Panc1 (cell line): ENCODE measurements at regions not wholly inside any gene's neighbourhood (a gene's known extent, or its start where the extent isn't known, plus 50 kb on each side); places are given as distances from the start of the nearest gene placed in this dataset.

Experiments used
- ATAC-seq: fragments of 200-7000 bp; cut with Tn5 transposase; 2 replicates; pipeline ENCODE4 v1.9.1; 2020; ENCODE audit warnings: mild to moderate bottlenecking, moderate library complexity
- BruUV-seq: library from RNA; stranded (reverse); fragments of 400-500 nt; replicated peaks from 2 replicates; lab custom pipeline; 2021; lab: Mats Ljungman, UMichigan
- CTCF ChIA-PET: fragments of 300-600 bp; sonication (Branson Sonifier 250); formaldehyde crosslinking; loops from one replicate; lab custom pipeline; 2022; ENCODE audit warnings: antibody characterized with exemption; lab: Charles Lee
- POLR2A ChIA-PET: fragments of 300-600 bp; sonication (Branson Sonifier 250); formaldehyde crosslinking; loops from one replicate; lab custom pipeline; 2022; ENCODE audit warnings: antibody characterized with exemption; lab: Charles Lee
- DNase-seq: peaks from one replicate; pipeline ENCODE4 v3.0.0-alpha.2; 2010; ENCODE audit warnings: low read depth, low spot score
- H3K27ac ChIP-seq: 2 replicates; pipeline ENCODE4 v1.5.1; 2011; ENCODE audit warnings: mild to moderate bottlenecking, low read length, inconsistent platforms
- H3K27me3 ChIP-seq: fragments of 200-500 bp; sonication (Bioruptor generic); 2 replicates; pipeline ENCODE4 v1.6.0; 2014; ENCODE audit warnings: low read length, inconsistent platforms; ENCODE audit not compliant: control insufficient read depth, insufficient read depth
- H3K36me3 ChIP-seq: fragments of 200-500 bp; sonication (Bioruptor generic); 2 replicates; pipeline ENCODE4 v1.5.1; 2014; ENCODE audit warnings: inconsistent platforms, mild to moderate bottlenecking, low read length, moderate library complexity; ENCODE audit not compliant: control insufficient read depth, insufficient read depth
- H3K4me1 ChIP-seq: 2 replicates; pipeline ENCODE4 v1.5.1; 2011; ENCODE audit warnings: inconsistent platforms, mild to moderate bottlenecking, low read length, moderate library complexity; ENCODE audit not compliant: control insufficient read depth, insufficient read depth
- H3K4me3 ChIP-seq, 2 experiments: 2 replicates each; pipeline ENCODE4 v1.5.1; 2011 to 2012; ENCODE audit warnings: low read depth in 2 of 2, low read length in 2 of 2, mild to moderate bottlenecking in 2 of 2, inconsistent platforms in 1 of 2, moderate library complexity in 1 of 2
- H3K9me3 ChIP-seq: fragments of 200-500 bp; sonication (Bioruptor generic); 2 replicates; pipeline ENCODE4 v1.5.1; 2014; ENCODE audit warnings: low read depth, mild to moderate bottlenecking, inconsistent platforms, low read length, moderate library complexity; ENCODE audit not compliant: control insufficient read depth, insufficient read depth
- POLR2AphosphoS5 ChIP-seq: IDR thresholded peaks from 2 replicates; pipeline ENCODE4 v1.6.1; 2012; ENCODE audit warnings: mild to moderate bottlenecking, low read depth, low read length, moderate library complexity
- REST ChIP-seq, 2 experiments: IDR thresholded peaks; 2 replicates each; pipeline ENCODE4 v1.6.1; 2011 to 2012; ENCODE audit warnings: low read depth in 2 of 2, control low read depth in 1 of 2, low read length in 1 of 2, mild to moderate bottlenecking in 1 of 2, moderate library complexity in 1 of 2; ENCODE audit not compliant: insufficient read depth in 1 of 2
- SIN3A ChIP-seq: IDR thresholded peaks from 2 replicates; pipeline ENCODE4 v1.6.1; 2012; ENCODE audit warnings: low read depth, mild to moderate bottlenecking, low read length, moderate library complexity, borderline replicate concordance; ENCODE audit not compliant: insufficient read depth
- TCF7L2 ChIP-seq: IDR thresholded peaks from 2 replicates; pipeline ENCODE4 v1.6.1; 2011; ENCODE audit warnings: mild to moderate bottlenecking, low read depth, low read length, inconsistent platforms
- in situ Hi-C: cut with HindIII; loops from 2 replicates; pipeline ENCODE4 v1.10.0; 2016; ENCODE audit warnings: low sequenced_read_pairs, low pct_unique_long_range_greater_than_20kb
- intact Hi-C: fragments of 100-400 bp; cut with micrococcal nuclease; formaldehyde crosslinking; loops from one replicate; pipeline ENCODE4 v1.10.0; 2022; ENCODE audit not compliant: unreplicated experiment
- TF ChIP-seq, protein P1 (sequence below): fragments of 450-650 bp; IDR thresholded peaks from 2 replicates; pipeline ENCODE4 v1.5.1; 2017; ENCODE audit warnings: mild to moderate bottlenecking

DNA sequence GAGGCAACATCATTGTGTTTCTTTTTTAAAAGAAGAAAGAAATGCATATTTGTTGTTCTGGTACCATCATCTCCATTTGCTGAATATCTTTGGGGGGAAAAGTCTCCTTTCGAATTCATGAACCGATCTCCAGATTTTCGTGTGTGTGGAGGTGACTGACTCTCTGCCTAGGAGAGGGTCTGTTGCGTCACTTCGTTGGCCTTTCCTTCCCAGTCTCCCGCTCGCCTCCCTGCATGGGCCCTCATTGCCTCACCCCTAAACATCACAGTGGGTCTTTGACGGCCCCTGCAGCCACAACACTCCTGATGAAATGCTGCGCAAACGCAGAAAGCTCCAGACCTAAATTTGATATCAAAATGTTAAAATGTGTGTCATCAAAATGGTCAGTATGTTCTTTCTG is 103.2 kb upstream of the RALGPS2 start:
- TF ChIP-seq SIN3A (no peak), TCF7L2 (no peak), POLR2AphosphoS5 (no peak)
- intact Hi-C loops: no loop called here
- in situ Hi-C loops: no loop called here
- Histone ChIP-seq H3K36me3 (no peaks in the 10 kb centered on the region), H3K4me3 (no peak overlapping the region), H3K27ac (no peak overlapping the region), H3K27me3 (no peaks in the 10 kb centered on the region), H3K4me1 (no peaks in the 10 kb centered on the region), H3K9me3 (no peaks in the 10 kb centered on the region)
- no TSS peak for BruUV-seq
- ChIA-PET CTCF (no interaction called here), POLR2A (no interaction called here)
- ATAC-seq: no peak
- DNase-seq: no peak

DNA sequence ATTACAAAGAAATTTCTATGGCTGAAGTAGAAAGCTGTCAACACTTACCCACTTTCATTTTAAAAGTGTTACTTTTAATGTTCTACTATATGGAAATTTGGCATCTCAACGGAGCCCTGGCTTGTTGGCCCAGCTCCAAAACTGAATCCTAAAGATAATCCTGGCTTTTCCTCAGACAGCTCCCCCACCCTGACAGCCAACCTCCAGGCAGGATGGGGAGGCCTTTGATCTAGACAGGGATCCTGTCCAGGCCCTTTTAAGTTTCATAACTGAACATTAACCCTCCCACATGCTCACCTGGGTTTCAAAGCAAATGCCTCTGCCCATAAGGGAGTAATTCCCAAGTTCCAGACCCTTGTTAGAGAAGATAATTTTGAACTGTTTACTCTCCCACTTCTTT is 99.3 kb upstream of the RALGPS2 start:
- Histone ChIP-seq H3K4me1 (no peaks in the 10 kb centered on the region), H3K9me3 (no peaks in the 10 kb centered on the region), H3K36me3 (no peaks in the 10 kb centered on the region), H3K27me3 (no peaks in the 10 kb centered on the region), H3K4me3 (no peak overlapping the region), H3K27ac (no peak overlapping the region)
- in situ Hi-C loops (no loop called here), intact Hi-C loops (no loop called here)
- DNase-seq (no peak), ATAC-seq (no peak)
- no TSS peak for BruUV-seq
- CTCF ChIA-PET: no interaction called here
- POLR2A ChIA-PET: no interaction called here
- no peak for TF ChIP-seq POLR2AphosphoS5
- TF ChIP-seq TCF7L2: no peak
- TF ChIP-seq SIN3A: no peak
- TF ChIP-seq, protein P1, sequence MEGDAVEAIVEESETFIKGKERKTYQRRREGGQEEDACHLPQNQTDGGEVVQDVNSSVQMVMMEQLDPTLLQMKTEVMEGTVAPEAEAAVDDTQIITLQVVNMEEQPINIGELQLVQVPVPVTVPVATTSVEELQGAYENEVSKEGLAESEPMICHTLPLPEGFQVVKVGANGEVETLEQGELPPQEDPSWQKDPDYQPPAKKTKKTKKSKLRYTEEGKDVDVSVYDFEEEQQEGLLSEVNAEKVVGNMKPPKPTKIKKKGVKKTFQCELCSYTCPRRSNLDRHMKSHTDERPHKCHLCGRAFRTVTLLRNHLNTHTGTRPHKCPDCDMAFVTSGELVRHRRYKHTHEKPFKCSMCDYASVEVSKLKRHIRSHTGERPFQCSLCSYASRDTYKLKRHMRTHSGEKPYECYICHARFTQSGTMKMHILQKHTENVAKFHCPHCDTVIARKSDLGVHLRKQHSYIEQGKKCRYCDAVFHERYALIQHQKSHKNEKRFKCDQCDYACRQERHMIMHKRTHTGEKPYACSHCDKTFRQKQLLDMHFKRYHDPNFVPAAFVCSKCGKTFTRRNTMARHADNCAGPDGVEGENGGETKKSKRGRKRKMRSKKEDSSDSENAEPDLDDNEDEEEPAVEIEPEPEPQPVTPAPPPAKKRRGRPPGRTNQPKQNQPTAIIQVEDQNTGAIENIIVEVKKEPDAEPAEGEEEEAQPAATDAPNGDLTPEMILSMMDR: no peak
- no peak for TF ChIP-seq REST (IDR thresholded peaks at IDR 0.05; ENCODE audit: insufficient read depth in 1 of 2, low read depth in 2 of 2, low read length in 1 of 2)

DNA sequence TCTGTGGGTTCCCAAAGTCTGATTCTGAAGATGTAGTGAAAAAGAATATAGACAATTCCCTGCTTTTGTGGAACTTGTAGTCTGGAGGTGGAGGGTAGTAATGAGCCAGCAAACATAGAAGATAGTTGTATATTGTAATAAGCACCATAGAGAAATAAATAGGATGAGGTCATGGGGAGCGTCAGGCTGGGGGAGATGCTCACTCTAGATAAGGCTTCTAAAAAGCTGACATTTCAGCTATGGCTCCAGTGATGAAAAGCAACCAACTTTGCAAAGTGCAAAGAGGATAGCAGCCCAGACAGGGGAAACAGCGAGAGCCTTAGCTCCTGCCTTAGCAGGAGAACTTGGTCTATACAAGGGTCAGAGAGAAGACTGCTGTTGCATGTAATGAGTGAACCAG is 98.0 kb upstream of the RALGPS2 start:
- DNase-seq: no peak
- TF ChIP-seq SIN3A: no peak
- TF ChIP-seq POLR2AphosphoS5: no peak
- TF ChIP-seq TCF7L2: no peak
- TF ChIP-seq REST (IDR thresholded peaks at IDR 0.05; ENCODE audit: insufficient read depth in 1 of 2, low read depth in 2 of 2, low read length in 1 of 2): no peak
- TF ChIP-seq, protein P1: no peak
- Histone ChIP-seq H3K27me3 (no peaks in the 10 kb centered on the region), H3K4me1 (no peaks in the 10 kb centered on the region), H3K9me3 (no peaks in the 10 kb centered on the region), H3K36me3 (no peaks in the 10 kb centered on the region), H3K4me3 (no peak overlapping the region), H3K27ac (no peak overlapping the region)
- in situ Hi-C loops (no loop called here), intact Hi-C loops (no loop called here)
- no TSS peak for BruUV-seq
- ChIA-PET POLR2A (no interaction called here), CTCF (no interaction called here)
- ATAC-seq: no peak
